Activated naive CD8-positive, alpha-beta T cell treated with anti-CD3 and anti-CD28 coated beads, Interleukin-2, amount 10 ng/mL, durations not matched to agents 7 days and 5 days (primary cell): ENCODE measurements at regions not wholly inside any gene's neighbourhood (a gene's known extent, or its start where the extent isn't known, plus 50 kb on each side); places are given as distances from the start of the nearest gene placed in this dataset.
A peak's percentile ranks its signal among the peaks of the same experiment; 100 is the strongest.

Experiments used
- ATAC-seq: fragments of 150-1000 bp; cut with Tn5 transposase; one replicate; pipeline ENCODE4 v1.10.0; 2021; ENCODE audit warnings: low read depth, moderate library complexity
- POLR2A ChIA-PET: fragments of 350-600 bp; sonication (Branson Sonifier 250); formaldehyde crosslinking; loops from one replicate; lab custom pipeline; 2021; ENCODE audit warnings: antibody characterized with exemption; lab: Charles Lee
- DNase-seq: peaks from one replicate; pipeline ENCODE4 v3.0.0; 2021
- H3K27ac Mint-ChIP-seq: one replicate; pipeline ENCODE4 v1.8.0; 2022; ENCODE audit warnings: mild to moderate bottlenecking, mixed read lengths
- H3K27me3 Mint-ChIP-seq: one replicate; pipeline ENCODE4 v1.8.0; 2022; ENCODE audit warnings: mild to moderate bottlenecking, moderate library complexity, mixed read lengths
- H3K36me3 Mint-ChIP-seq: one replicate; pipeline ENCODE4 v1.8.0; 2021; ENCODE audit warnings: mild to moderate bottlenecking, mixed read lengths
- H3K4me1 Mint-ChIP-seq: one replicate; pipeline ENCODE4 v1.8.0; 2021; ENCODE audit warnings: mixed read lengths
- H3K4me3 Mint-ChIP-seq: one replicate; pipeline ENCODE4 v1.8.0; 2022; ENCODE audit warnings: mild to moderate bottlenecking, moderate library complexity, mixed read lengths
- H3K9me3 Mint-ChIP-seq: one replicate; pipeline ENCODE4 v1.8.0; 2021; ENCODE audit warnings: mixed read lengths

- Mint-ChIP-seq H3K4me1 (no peaks in the 10 kb centered on the region), H3K9me3 (no peaks in the 10 kb centered on the region), H3K27ac (no peak overlapping the region), H3K4me3 (no peak overlapping the region), H3K36me3 (no peaks in the 10 kb centered on the region), H3K27me3 (no peaks in the 10 kb centered on the region)
- ATAC-seq = no peak
- POLR2A ChIA-PET = no interaction called here
- no peak for DNase-seq
These were observed 95.7 kb upstream of the SPRY2 start for GRCh38 chr13:80436571-80437169.

- H3K9me3 Mint-ChIP-seq = no peaks in the 10 kb centered on the region
- H3K4me1 Mint-ChIP-seq = no peaks in the 10 kb centered on the region
- no peaks in the 10 kb centered on the region for H3K36me3 Mint-ChIP-seq
- POLR2A ChIA-PET = no interaction called here
- H3K27me3 Mint-ChIP-seq = no peaks in the 10 kb centered on the region
- DNase-seq = no peak
- ATAC-seq = no peak
- no peak overlapping the region for H3K27ac Mint-ChIP-seq
- H3K4me3 Mint-ChIP-seq = no peak overlapping the region
These were observed 89.6 kb upstream of the SPRY2 start for GRCh38 chr13:80430561-80430960.

GRCh38 chr13:80428349-80429096 is 87.6 kb upstream of the SPRY2 start:
- Mint-ChIP-seq H3K27me3 (no peaks in the 10 kb centered on the region), H3K4me3 (no peak overlapping the region), H3K9me3 (peaks cover 5% of the 10 kb centered on the region), H3K36me3 (no peaks in the 10 kb centered on the region), H3K27ac (no peak overlapping the region), H3K4me1 (no peaks in the 10 kb centered on the region)
- POLR2A ChIA-PET = no interaction called here
- DNase-seq (no peak), ATAC-seq (no peak)

GRCh38 chr13:80419416-80419815 is 78.5 kb upstream of the SPRY2 start:
- Mint-ChIP-seq H3K9me3 (peaks cover 5% of the 10 kb centered on the region), H3K4me1 (peaks cover 3% of the 10 kb centered on the region), H3K4me3 (no peak overlapping the region), H3K27ac (no peak overlapping the region), H3K27me3 (no peaks in the 10 kb centered on the region), H3K36me3 (no peaks in the 10 kb centered on the region)
- POLR2A ChIA-PET = no interaction called here
- DNase-seq (no peak), ATAC-seq (no peak)

GRCh38 chr13:80413611-80414010 is 72.7 kb upstream of the SPRY2 start:
- ATAC-seq (no peak), DNase-seq (no peak)
- Mint-ChIP-seq H3K4me3 (no peak overlapping the region), H3K4me1 (no peaks in the 10 kb centered on the region), H3K27me3 (no peaks in the 10 kb centered on the region), H3K9me3 (peaks cover 2% of the 10 kb centered on the region), H3K36me3 (no peaks in the 10 kb centered on the region), H3K27ac (no peak overlapping the region)
- POLR2A ChIA-PET = no interaction called here

- no peak for DNase-seq
- POLR2A ChIA-PET = no interaction called here
These were observed 67.3 kb upstream of the SPRY2 start for GRCh38 chr13:80408270-80408669.

GRCh38 chr13:80400865-80401426 is 60.0 kb upstream of the SPRY2 start:
- no peak for ATAC-seq
- Mint-ChIP-seq H3K27me3 (peaks cover 2% of the 10 kb centered on the region), H3K36me3 (no peaks in the 10 kb centered on the region), H3K4me3 (peak overlapping the region; percentile 24), H3K4me1 (peaks cover 12% of the 10 kb centered on the region), H3K9me3 (peaks cover 16% of the 10 kb centered on the region), H3K27ac (no peak overlapping the region)
- POLR2A ChIA-PET = no interaction called here
- no peak for DNase-seq

More at GRCh38 chr13:80408270-80408669, 67.3 kb upstream of the SPRY2 start:
- Mint-ChIP-seq H3K27ac (no peak overlapping the region), H3K4me3 (no peak overlapping the region), H3K27me3 (no peaks in the 10 kb centered on the region), H3K4me1 (no peaks in the 10 kb centered on the region), H3K9me3 (peaks cover 23% of the 10 kb centered on the region), H3K36me3 (no peaks in the 10 kb centered on the region)
- ATAC-seq = no peak

GRCh38 chr13:80400164-80400864 is 59.4 kb upstream of the SPRY2 start:
- Mint-ChIP-seq H3K4me3 (no peak overlapping the region), H3K4me1 (peaks cover 12% of the 10 kb centered on the region), H3K9me3 (peaks cover 11% of the 10 kb centered on the region), H3K27me3 (peaks cover 2% of the 10 kb centered on the region), H3K27ac (peak overlapping the region; percentile 46), H3K36me3 (no peaks in the 10 kb centered on the region)
- POLR2A ChIA-PET = no interaction called here
- no peak for DNase-seq
- ATAC-seq = no peak

GRCh38 chr13:80399340-80400163 is 58.6 kb upstream of the SPRY2 start:
- Mint-ChIP-seq H3K9me3 (peaks cover 7% of the 10 kb centered on the region), H3K36me3 (no peaks in the 10 kb centered on the region), H3K4me3 (no peak overlapping the region), H3K27ac (peak overlapping the region; percentile 46), H3K27me3 (peaks cover 2% of the 10 kb centered on the region), H3K4me1 (peaks cover 12% of the 10 kb centered on the region)
- DNase-seq (no peak), ATAC-seq (no peak)
- POLR2A ChIA-PET = no interaction called here
